ENCODE measurements at regions not wholly inside any gene's neighbourhood (a gene's known extent, or its start where the extent isn't known, plus 50 kb on each side); places are given as distances from the start of the nearest gene placed in this dataset.

GRCh38 chr16:86816930-86817625 is 238.7 kb downstream of the FOXL1 start:
- no peak for TF ChIP-seq GATA2 (IDR thresholded peaks at IDR 0.05; ENCODE audit: low read depth, low read length)
- no peak for TF ChIP-seq GATA3 (IDR thresholded peaks at IDR 0.05; ENCODE audit: low read depth, low read length)
